GM12891 (cell line): ENCODE measurements at regions not wholly inside any gene's neighbourhood (a gene's known extent, or its start where the extent isn't known, plus 50 kb on each side); places are given as distances from the start of the nearest gene placed in this dataset.
"Not testable (repeated sequence)": the region's sequence is repeated elsewhere in the genome, so short reads cannot be mapped to it uniquely, and the experiment has no call there.

Experiments
- POLR2A ChIP-seq: IDR thresholded peaks from 2 replicates; pipeline ENCODE4 v1.6.1; 2011; ENCODE audit warnings: low read depth, low read length, control low read depth
- POLR2AphosphoS5 ChIP-seq: IDR thresholded peaks from 2 replicates; pipeline ENCODE4 v1.6.1; 2011; ENCODE audit warnings: low read depth, low read length, control low read depth
- TAF1 ChIP-seq: IDR thresholded peaks from 2 replicates; pipeline ENCODE4 v1.6.1; 2011; ENCODE audit warnings: low read depth, low read length, control low read depth

GRCh38 chrX:142972147-142972809 lies 53.5 kb upstream of the SPANXN4 start:
- not testable (repeated sequence) for TF ChIP-seq POLR2A, TAF1, POLR2AphosphoS5
